ENCODE measurements at regions not wholly inside any gene's neighbourhood (a gene's known extent, or its start where the extent isn't known, plus 50 kb on each side); places are given as distances from the start of the nearest gene placed in this dataset.

DNA sequence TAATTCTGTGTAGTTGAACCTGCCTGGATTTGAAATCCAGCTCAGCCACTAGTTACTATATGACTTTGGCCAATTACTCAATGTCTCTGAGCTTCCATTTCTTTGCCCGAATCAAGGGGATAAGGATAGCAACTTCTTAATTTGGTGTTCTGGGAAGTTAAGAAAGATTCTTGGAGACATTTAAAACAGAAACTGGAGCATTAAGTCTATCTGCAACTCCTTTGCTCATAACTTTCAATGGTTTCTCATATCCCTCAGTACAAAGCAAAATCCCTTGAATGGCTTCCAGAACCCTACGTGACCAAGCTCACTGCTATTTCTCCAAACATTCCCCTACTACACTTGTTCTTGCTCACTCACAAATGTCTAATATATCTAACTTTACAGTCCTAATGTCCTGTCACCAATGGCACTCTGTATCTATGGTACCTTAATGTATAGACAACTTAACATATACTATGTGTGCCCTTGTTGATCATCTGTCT is 849.1 kb upstream of the SLIT2 start:
- no peak for ATAC-seq
- Histone ChIP-seq H3K4me1 (no peaks in the 10 kb centered on the region), H3K36me3 (replicated peaks in 1 of 2; ENCODE audit: insufficient read depth in 1 of 2, low read depth in 2 of 2) (no peaks in the 10 kb centered on the region), H3K27me3 (no peaks in the 10 kb centered on the region), H3K4me3 (no peak overlapping the region), H3K27ac (no peak overlapping the region), H3K9me3 (no peaks in the 10 kb centered on the region)
- intact Hi-C loops (cut with DNase I): no loop called here
- 55 to 67% methylated on average over 2 of the region's 2 CpGs for WGBS, 2 donors
- DNase-seq: no peak
- TF ChIP-seq POLR2A (IDR thresholded peaks at IDR 0.05) (no peak), CTCF (IDR thresholded peaks at IDR 0.05) (no peak)

DNA sequence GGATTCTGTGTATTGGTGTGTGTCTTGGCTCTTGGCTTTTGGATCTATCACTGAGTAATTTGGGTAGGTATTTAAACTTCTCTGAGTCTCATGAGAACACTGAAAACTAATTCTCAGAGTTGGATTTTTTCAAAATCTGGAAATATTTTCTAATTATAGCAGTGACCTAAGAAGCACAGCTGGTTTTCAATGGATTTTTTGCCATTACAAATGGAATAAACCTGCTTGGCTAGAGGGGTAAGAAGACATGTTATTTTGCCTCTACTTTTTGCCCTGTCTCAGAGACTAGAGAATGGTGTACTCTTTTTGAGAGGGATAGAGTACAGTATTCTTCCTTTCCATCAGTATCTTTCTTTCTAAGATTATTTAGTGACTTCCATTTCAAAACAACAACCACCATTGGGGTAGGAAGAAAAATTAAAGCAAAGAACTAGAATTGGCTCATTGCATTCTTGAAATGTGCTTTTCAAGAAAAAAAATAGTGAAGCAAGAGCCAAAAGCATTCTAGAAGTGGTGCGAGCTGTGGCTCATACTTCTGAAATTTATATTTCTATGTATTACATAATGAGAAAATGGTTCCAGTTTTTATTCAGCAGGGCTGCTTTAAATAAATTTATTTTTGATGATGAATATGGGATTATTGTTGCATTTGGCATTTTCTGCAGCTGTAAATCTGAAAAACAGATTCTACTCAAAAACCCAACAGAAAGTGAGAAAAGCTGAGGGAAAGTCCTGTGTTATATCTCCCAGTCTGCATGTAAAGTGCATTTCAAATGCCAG is 850.2 kb upstream of the SLIT2 start:
- Histone ChIP-seq H3K36me3 (replicated peaks in 1 of 2; ENCODE audit: insufficient read depth in 1 of 2, low read depth in 2 of 2) (no peaks in the 10 kb centered on the region), H3K27me3 (no peaks in the 10 kb centered on the region), H3K4me1 (no peaks in the 10 kb centered on the region), H3K27ac (no peak overlapping the region), H3K4me3 (no peak overlapping the region), H3K9me3 (no peaks in the 10 kb centered on the region)
- intact Hi-C loops (cut with DNase I): no loop called here
- WGBS, 2 donors: 63 to 68% methylated on average over 1 of the region's 1 CpG
- TF ChIP-seq CTCF (IDR thresholded peaks at IDR 0.05): no peak
- no peak for TF ChIP-seq POLR2A (IDR thresholded peaks at IDR 0.05)
- ATAC-seq (no peak), DNase-seq (no peak)

- WGBS, 2 donors: 69 to 73% methylated on average over 1 of the region's 1 CpG
- Histone ChIP-seq H3K36me3 (replicated peaks in 1 of 2; ENCODE audit: insufficient read depth in 1 of 2, low read depth in 2 of 2) (no peaks in the 10 kb centered on the region), H3K9me3 (no peaks in the 10 kb centered on the region), H3K4me3 (no peak overlapping the region), H3K4me1 (no peaks in the 10 kb centered on the region), H3K27ac (no peak overlapping the region), H3K27me3 (no peaks in the 10 kb centered on the region)
- no peak for ATAC-seq
- intact Hi-C loops (cut with DNase I): no loop called here
- no peak for TF ChIP-seq POLR2A (IDR thresholded peaks at IDR 0.05)
- TF ChIP-seq CTCF (IDR thresholded peaks at IDR 0.05): no peak
- no peak for DNase-seq
Observed at GRCh38 chr4:19400820-19401219, 850.9 kb upstream of the SLIT2 start.

GRCh38 chr4:19399001-19399400 is 852.7 kb upstream of the SLIT2 start:
- no peak for DNase-seq

More at GRCh38 chr4:19399001-19399400, 852.7 kb upstream of the SLIT2 start:
- H3K4me1 ChIP-seq: no peaks in the 10 kb centered on the region
- no peaks in the 10 kb centered on the region for H3K9me3 ChIP-seq
- no peaks in the 10 kb centered on the region for H3K27me3 ChIP-seq
- H3K36me3 ChIP-seq (replicated peaks in 1 of 2; ENCODE audit: insufficient read depth in 1 of 2, low read depth in 2 of 2): no peaks in the 10 kb centered on the region
- no peak for ATAC-seq
- no peak overlapping the region for H3K4me3 ChIP-seq
- intact Hi-C loops (cut with DNase I): no loop called here
- H3K27ac ChIP-seq: no peak overlapping the region
- TF ChIP-seq CTCF (IDR thresholded peaks at IDR 0.05) (no peak), POLR2A (IDR thresholded peaks at IDR 0.05) (no peak)
